HEK293T (cell line): ENCODE measurements at regions not wholly inside any gene's neighbourhood (a gene's known extent, or its start where the extent isn't known, plus 50 kb on each side); places are given as distances from the start of the nearest gene placed in this dataset.

Experiments used
- CTCF ChIA-PET: fragments of 350-600 bp; formaldehyde crosslinking; extraction: SDS; loops from one replicate; lab custom pipeline; 2021; ENCODE audit warnings: antibody characterized with exemption, inconsistent platforms; lab: Yijun Ruan, JAX
- POLR2A ChIA-PET: fragments of 350-600 bp; formaldehyde crosslinking; extraction: SDS; loops from one replicate; lab custom pipeline; 2020; ENCODE audit warnings: antibody characterized with exemption, inconsistent platforms; lab: Yijun Ruan, JAX
- DNase-seq: peaks from one replicate; pipeline ENCODE4 v3.0.0; 2012; ENCODE audit warnings: mixed read lengths; ENCODE audit errors: extremely low spot score
- ARNT ChIP-seq: fragments of 450-650 bp; IDR thresholded peaks from 2 replicates; pipeline ENCODE4 v1.6.1; 2017; ENCODE audit warnings: mild to moderate bottlenecking
- BHLHE40 ChIP-seq: fragments of 450-650 bp; IDR thresholded peaks from 2 replicates; pipeline ENCODE4 v1.6.1; 2016; ENCODE audit warnings: mild to moderate bottlenecking, moderate library complexity, borderline replicate concordance
- CTBP1 ChIP-seq: fragments of 450-650 bp; IDR thresholded peaks from 2 replicates; pipeline ENCODE4 v1.6.1; 2016; ENCODE audit warnings: borderline replicate concordance
- ELF4 ChIP-seq: fragments of 450-650 bp; IDR thresholded peaks from 2 replicates; pipeline ENCODE4 v1.6.1; 2017; ENCODE audit warnings: antibody characterized with exemption
- FOXA1 ChIP-seq: fragments of 450-650 bp; IDR thresholded peaks from 2 replicates; pipeline ENCODE4 v1.6.1; 2016; ENCODE audit warnings: mild to moderate bottlenecking
- FOXK2 ChIP-seq: fragments of 450-650 bp; IDR thresholded peaks from 2 replicates; pipeline ENCODE4 v1.6.1; 2016; ENCODE audit warnings: mild to moderate bottlenecking
- FOXM1 ChIP-seq: fragments of 450-650 bp; IDR thresholded peaks from 2 replicates; pipeline ENCODE4 v1.6.1; 2017; ENCODE audit warnings: mild to moderate bottlenecking, borderline replicate concordance
- HDGF ChIP-seq: fragments of 450-650 bp; IDR thresholded peaks from 2 replicates; pipeline ENCODE4 v1.6.1; 2017; ENCODE audit warnings: antibody characterized with exemption, borderline replicate concordance
- L3MBTL2 ChIP-seq: fragments of 450-650 bp; conservative IDR thresholded peaks from 2 replicates; pipeline ENCODE4 v1.6.1; 2016; ENCODE audit warnings: mild to moderate bottlenecking
- LEF1 ChIP-seq: fragments of 450-650 bp; IDR thresholded peaks from 2 replicates; pipeline ENCODE4 v1.6.1; 2017; ENCODE audit warnings: mild to moderate bottlenecking, borderline replicate concordance
- NFRKB ChIP-seq: fragments of 450-650 bp; IDR thresholded peaks from 2 replicates; pipeline ENCODE4 v1.6.1; 2016; ENCODE audit warnings: mild to moderate bottlenecking, moderate library complexity
- SP1 ChIP-seq: fragments of 450-650 bp; IDR thresholded peaks from 2 replicates; pipeline ENCODE4 v1.6.1; 2017
- SUZ12 ChIP-seq: fragments of 450-650 bp; IDR thresholded peaks from 2 replicates; pipeline ENCODE4 v1.6.1; 2016; ENCODE audit warnings: mild to moderate bottlenecking
- TARDBP ChIP-seq: fragments of 450-650 bp; IDR thresholded peaks from 2 replicates; pipeline ENCODE4 v1.6.1; 2016
- ZNF384 ChIP-seq: fragments of 450-650 bp; IDR thresholded peaks from 2 replicates; pipeline ENCODE4 v1.6.1; 2016
- TF ChIP-seq, protein P1 (sequence below): fragments of 450-650 bp; IDR thresholded peaks from 2 replicates; pipeline ENCODE4 v1.6.1; 2016

DNA sequence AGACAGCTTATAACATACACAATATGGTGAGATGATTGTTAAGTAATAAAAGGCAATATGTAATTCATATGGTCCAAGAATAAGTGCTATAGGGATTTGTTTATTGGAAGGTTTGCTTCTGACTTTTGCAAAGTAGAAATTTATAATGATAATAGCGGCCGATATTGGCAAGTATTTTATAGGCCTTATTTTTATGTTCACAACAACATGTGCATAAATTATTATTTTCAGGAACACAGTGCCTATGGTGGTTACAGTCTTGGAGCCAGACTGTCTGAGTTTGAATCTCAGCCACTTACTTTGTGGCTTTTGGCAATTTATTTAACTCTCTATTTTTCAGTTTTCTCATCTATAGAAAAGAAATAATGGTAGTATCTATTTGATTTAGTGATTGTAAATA lies 607.5 kb downstream of the USP25 start:
- DNase-seq = no peak
- POLR2A ChIA-PET = no interaction called here
- TF ChIP-seq FOXM1 = no peak
- no peak for TF ChIP-seq ELF4
- no peak for TF ChIP-seq SUZ12
- TF ChIP-seq BHLHE40 = no peak
- TF ChIP-seq L3MBTL2 = no peak
- TF ChIP-seq FOXA1 = no peak
- TF ChIP-seq, protein P1, sequence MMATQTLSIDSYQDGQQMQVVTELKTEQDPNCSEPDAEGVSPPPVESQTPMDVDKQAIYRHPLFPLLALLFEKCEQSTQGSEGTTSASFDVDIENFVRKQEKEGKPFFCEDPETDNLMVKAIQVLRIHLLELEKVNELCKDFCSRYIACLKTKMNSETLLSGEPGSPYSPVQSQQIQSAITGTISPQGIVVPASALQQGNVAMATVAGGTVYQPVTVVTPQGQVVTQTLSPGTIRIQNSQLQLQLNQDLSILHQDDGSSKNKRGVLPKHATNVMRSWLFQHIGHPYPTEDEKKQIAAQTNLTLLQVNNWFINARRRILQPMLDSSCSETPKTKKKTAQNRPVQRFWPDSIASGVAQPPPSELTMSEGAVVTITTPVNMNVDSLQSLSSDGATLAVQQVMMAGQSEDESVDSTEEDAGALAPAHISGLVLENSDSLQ = no peak
- CTCF ChIA-PET = no interaction called here

DNA sequence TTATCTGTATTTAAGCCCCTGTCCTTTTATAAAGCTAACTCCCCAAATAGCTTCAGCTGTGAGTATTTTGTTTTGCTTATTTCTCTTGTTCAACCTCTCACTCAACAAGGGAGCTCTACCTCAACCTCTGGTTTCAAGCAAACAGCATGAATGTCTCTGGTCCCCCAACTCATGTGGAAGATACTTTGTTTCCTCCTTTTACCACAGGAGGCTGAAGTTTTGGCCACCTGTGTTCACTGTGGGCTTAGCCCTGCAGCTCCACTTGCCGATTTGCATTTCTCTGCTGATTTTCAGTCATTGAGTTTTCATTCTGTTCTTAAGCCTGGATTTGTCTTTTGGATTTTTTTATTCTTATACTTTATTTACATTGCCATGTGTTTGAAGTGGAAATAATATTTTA lies 613.1 kb downstream of the USP25 start:
- TF ChIP-seq SUZ12 = no peak
- TF ChIP-seq ZNF384 = no peak
- TF ChIP-seq HDGF = no peak
- no peak for TF ChIP-seq TARDBP
- no peak for TF ChIP-seq LEF1
- no peak for TF ChIP-seq FOXA1
- no peak for TF ChIP-seq CTBP1
- ChIA-PET CTCF (interaction anchor here (0.6 kb wide), 1 partner anchor 220 kb away, joined by 4 read pairs; no protein-coding TSS in a partner anchor), POLR2A (no interaction called here)
- no peak for DNase-seq

DNA sequence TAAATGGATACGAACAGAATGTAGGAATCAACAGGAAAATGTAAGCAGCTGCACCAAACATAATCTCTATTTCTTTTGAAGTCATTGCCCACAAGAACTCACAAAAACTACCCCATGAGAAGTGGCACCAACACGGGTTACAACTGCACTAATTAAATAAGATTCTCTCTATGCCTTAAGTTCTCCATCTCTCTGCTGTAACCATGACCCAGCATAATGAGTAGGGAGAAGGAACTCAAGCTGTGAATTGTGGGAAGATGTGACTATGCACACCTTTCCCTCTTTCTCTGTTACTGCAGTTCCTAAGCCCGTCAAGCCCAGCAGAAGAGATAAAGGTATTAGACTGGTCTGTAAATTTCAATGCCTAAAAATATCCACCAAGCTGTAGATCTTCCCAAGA lies 614.0 kb downstream of the USP25 start:
- DNase-seq = no peak
- ChIA-PET POLR2A (no interaction called here), CTCF (no interaction called here)
- TF ChIP-seq ARNT = no peak
- TF ChIP-seq, protein P1 = no peak
- no peak for TF ChIP-seq SUZ12
- TF ChIP-seq FOXM1 = no peak
- TF ChIP-seq BHLHE40 = no peak
- no peak for TF ChIP-seq LEF1
- no peak for TF ChIP-seq CTBP1
- no peak for TF ChIP-seq L3MBTL2
- no peak for TF ChIP-seq SP1
- no peak for TF ChIP-seq TARDBP
- TF ChIP-seq HDGF = no peak
- TF ChIP-seq ZNF384 = no peak

DNA sequence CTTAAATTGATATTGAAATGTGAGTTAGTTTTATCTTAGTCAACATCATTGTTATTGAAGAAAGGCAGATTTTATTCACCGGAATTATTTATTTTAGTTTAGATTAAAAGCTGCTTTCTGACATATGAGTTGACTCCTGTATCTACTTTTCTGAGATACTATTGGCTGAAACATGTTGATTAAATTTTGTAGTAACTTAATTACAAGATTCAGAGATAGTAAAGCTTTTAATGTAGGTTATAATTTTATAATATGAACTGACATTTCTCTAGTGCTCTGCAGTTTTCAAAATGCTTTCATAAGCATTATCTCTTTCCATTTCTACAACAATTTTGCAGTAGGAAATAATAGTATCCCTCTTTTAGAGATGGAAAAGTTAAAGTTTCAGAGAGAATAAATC lies 616.0 kb downstream of the USP25 start:
- DNase-seq = no peak
- TF ChIP-seq CTBP1 (no peak), LEF1 (no peak)
- CTCF ChIA-PET = interaction anchor here (0.7 to 0.9 kb wide), 2 partner anchors 11 to 16 kb away, joined by 3 read pairs; no protein-coding TSS in a partner anchor

DNA sequence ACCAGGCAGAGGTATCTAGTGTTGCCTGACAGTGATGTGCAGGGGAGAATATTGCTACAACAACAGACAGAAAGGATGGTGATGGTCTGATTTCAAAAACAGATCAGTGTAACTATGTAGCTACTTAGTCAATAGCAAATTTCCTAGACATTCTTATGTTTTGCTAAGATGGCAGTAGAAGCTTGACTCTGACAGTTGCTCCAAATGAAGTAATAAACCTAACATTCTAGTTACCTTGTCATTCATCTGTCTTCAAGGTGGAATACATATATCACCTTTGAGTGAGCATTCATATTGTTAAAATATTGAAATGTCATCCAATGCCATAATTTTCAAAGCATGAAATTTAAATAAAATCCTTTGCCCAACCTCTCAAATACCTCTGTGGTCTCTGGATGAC lies 617.4 kb downstream of the USP25 start:
- ChIA-PET POLR2A (no interaction called here), CTCF (no interaction called here)
- TF ChIP-seq ELF4 (no peak), BHLHE40 (no peak), ZNF384 (no peak), FOXK2 (no peak), FOXM1 (no peak), TARDBP (no peak), CTBP1 (no peak), LEF1 (no peak), FOXA1 (no peak), ARNT (no peak), HDGF (no peak)
- TF ChIP-seq, protein P1 = no peak
- no peak for DNase-seq

More for the DNA sequence above, 616.0 kb downstream of the USP25 start:
- POLR2A ChIA-PET = no interaction called here

DNA sequence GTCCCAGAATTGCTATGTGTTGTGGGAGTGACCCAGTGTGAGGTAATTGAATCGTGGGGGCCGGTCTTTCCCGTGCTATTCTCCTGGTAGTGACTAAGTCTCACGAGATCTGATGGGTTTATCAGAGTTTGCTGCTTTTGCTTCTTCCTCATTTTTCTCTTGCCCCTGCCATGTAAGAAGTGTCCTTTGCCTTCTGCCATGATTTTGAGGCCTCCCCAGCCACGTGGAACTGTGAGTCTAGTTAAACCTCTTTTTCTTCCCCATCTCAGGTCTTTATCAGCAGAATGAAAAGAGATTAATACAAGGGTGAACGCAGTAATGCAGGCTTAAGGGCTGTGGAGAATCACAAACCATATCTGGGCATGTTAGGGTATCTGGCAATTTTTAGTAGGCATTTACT lies 624.0 kb downstream of the USP25 start:
- ChIA-PET POLR2A (no interaction called here), CTCF (no interaction called here)
- TF ChIP-seq TARDBP (no peak), FOXM1 (no peak), FOXK2 (no peak), LEF1 (no peak), CTBP1 (no peak), BHLHE40 (no peak), ELF4 (no peak), SUZ12 (no peak), FOXA1 (no peak), ZNF384 (no peak), ARNT (no peak), HDGF (no peak), L3MBTL2 (no peak), NFRKB (no peak), SP1 (no peak)
- TF ChIP-seq, protein P1 = no peak

DNA sequence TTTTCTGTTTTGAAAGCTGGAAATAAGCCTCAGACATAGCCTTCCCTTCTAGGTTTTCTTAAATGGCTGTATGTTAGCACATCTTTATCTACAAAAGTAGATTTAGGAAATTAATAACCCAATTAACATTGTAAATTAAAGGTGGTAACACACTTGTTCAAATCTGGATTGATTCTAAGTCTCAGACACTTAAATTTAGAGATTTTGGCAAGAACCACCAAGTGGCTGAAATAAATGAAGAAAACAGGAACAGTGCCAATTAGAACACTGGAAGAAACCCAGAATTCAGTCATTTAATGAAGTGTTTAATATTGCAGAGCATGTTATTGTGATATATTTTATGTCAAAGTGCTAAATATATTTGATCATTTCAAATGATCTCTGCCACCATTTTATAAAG lies 628.2 kb downstream of the USP25 start:
- CTCF ChIA-PET = no interaction called here

More for the DNA sequence above, 624.0 kb downstream of the USP25 start:
- no peak for DNase-seq

More for the DNA sequence above, 628.2 kb downstream of the USP25 start:
- TF ChIP-seq ZNF384 = no peak
- TF ChIP-seq CTBP1 = no peak
- TF ChIP-seq FOXK2 = no peak
- TF ChIP-seq TARDBP = no peak
- TF ChIP-seq HDGF = no peak
- no peak for TF ChIP-seq LEF1
- no peak for TF ChIP-seq FOXM1
- TF ChIP-seq SUZ12 = no peak
- TF ChIP-seq SP1 = no peak
- TF ChIP-seq, protein P1 = no peak
- no peak for TF ChIP-seq ARNT
- no peak for TF ChIP-seq BHLHE40
- TF ChIP-seq L3MBTL2 = no peak
- no peak for TF ChIP-seq FOXA1
- no peak for TF ChIP-seq ELF4
- no peak for DNase-seq
- POLR2A ChIA-PET = no interaction called here
